HepG2 (cell line): ENCODE measurements at regions not wholly inside any gene's neighbourhood (a gene's known extent, or its start where the extent isn't known, plus 50 kb on each side); places are given as distances from the start of the nearest gene placed in this dataset.

Experiments
- ATAC-seq: fragments of 200-7000 bp; cut with Tn5 transposase; 3 replicates; pipeline ENCODE4 v1.9.1; 2020; ENCODE audit warnings: mild to moderate bottlenecking, moderate library complexity
- BruUV-seq: library from RNA; stranded (reverse); fragments of 400-500 nt; replicated peaks from 2 replicates; lab custom pipeline; 2021; lab: Mats Ljungman, UMichigan
- CTCF ChIA-PET: fragments of 300-600 bp; formaldehyde crosslinking; extraction: SDS; loops from one replicate; lab custom pipeline; 2021; ENCODE audit warnings: low total read pairs, inconsistent platforms, low intra/inter-chr PET ratio; lab: Yijun Ruan, JAX
- POLR2A ChIA-PET: fragments of 350-600 bp; sonication (Branson Sonifier 250); formaldehyde crosslinking; loops from one replicate; lab custom pipeline; 2020; ENCODE audit warnings: antibody characterized with exemption, inconsistent platforms; lab: Yijun Ruan, JAX
- DNase-seq: peaks from one replicate; pipeline ENCODE4 v3.0.0-alpha.2; 2015; ENCODE audit warnings: low spot score
- FAIRE-seq: peaks from 3 replicates; lab custom pipeline; 2011; peaks lifted over from hg19 to GRCh38; lab: Jason Lieb, UNC
- H2AFZ ChIP-seq: one replicate; pipeline ENCODE4 v1.6.1; 2011; ENCODE audit warnings: low read length, inconsistent platforms
- H3K27ac ChIP-seq: fragments of 300-600 bp; 3 replicates; pipeline ENCODE4 v1.8.0; 2011; ENCODE audit warnings: mixed run types, mild to moderate bottlenecking, mixed read lengths, low read length, inconsistent platforms; ENCODE audit not compliant: insufficient read depth; ENCODE audit errors: extremely low read length
- H3K27me3 ChIP-seq, 2 experiments: fragments of 200-600 bp in 1 of 2; 2 replicates in 1 of 2; 3 replicates in 1 of 2; pipeline versions ENCODE4 v1.6.0 to v1.8.0; 2011; ENCODE audit warnings: low read length in 2 of 2, mild to moderate bottlenecking in 2 of 2, moderate library complexity in 2 of 2, inconsistent platforms in 1 of 2; ENCODE audit not compliant: insufficient read depth in 2 of 2, control insufficient read depth in 1 of 2
- H3K36me3 ChIP-seq, 2 experiments: fragments of 200-600 bp in 1 of 2; replicated peaks in 1 of 2; 2 replicates in 1 of 2; 3 replicates in 1 of 2; pipeline versions ENCODE4 v1.5.1 to v1.8.0; 2011; ENCODE audit warnings: low read length in 2 of 2, inconsistent platforms in 1 of 2; ENCODE audit not compliant: insufficient read depth in 2 of 2, control insufficient read depth in 1 of 2
- H3K4me1 ChIP-seq: 2 replicates; pipeline ENCODE4 v1.5.1; 2012; ENCODE audit warnings: low read length, inconsistent platforms; ENCODE audit not compliant: insufficient read depth
- H3K4me2 ChIP-seq: 2 replicates; pipeline ENCODE4 v1.6.0; 2011; ENCODE audit warnings: low read depth, low read length, inconsistent platforms
- H3K4me3 ChIP-seq, 3 experiments: fragments of 200-600 bp in 1 of 3; sonication (generic), shearing (Covaris generic) in 1 of 3; replicated peaks in 1 of 3; 2 replicates each; pipeline ENCODE4 v1.5.1; 2011 to 2016; ENCODE audit warnings: low read length in 3 of 3, inconsistent platforms in 2 of 3, low read depth in 2 of 3, mild to moderate bottlenecking in 2 of 3, control low read depth in 1 of 3, mixed read lengths in 1 of 3; ENCODE audit not compliant: insufficient read depth in 1 of 3
- H3K79me2 ChIP-seq: one replicate; pipeline ENCODE4 v1.6.1; 2011; ENCODE audit warnings: low read length, inconsistent platforms; ENCODE audit not compliant: insufficient read depth
- H3K9ac ChIP-seq: 2 replicates; pipeline ENCODE4 v1.6.0; 2011; ENCODE audit warnings: mild to moderate bottlenecking, low read depth, low read length, inconsistent platforms; ENCODE audit not compliant: insufficient read depth
- H3K9me3 ChIP-seq: 2 replicates; pipeline ENCODE4 v1.5.1; 2012; ENCODE audit warnings: mild to moderate bottlenecking, low read length
- H4K20me1 ChIP-seq: 2 replicates; pipeline ENCODE4 v1.6.0; 2011; ENCODE audit warnings: inconsistent platforms, mild to moderate bottlenecking, low read length, moderate library complexity; ENCODE audit not compliant: insufficient read depth
- BCLAF1 ChIP-seq: fragments of 450-650 bp; IDR thresholded peaks from 2 replicates; pipeline ENCODE4 v1.6.1; 2017; ENCODE audit warnings: mild to moderate bottlenecking
- CTCF ChIP-seq: sonication (generic); formaldehyde crosslinking; IDR thresholded peaks from 2 replicates; pipeline ENCODE4 v1.5.0; 2020; ENCODE audit warnings: mild to moderate bottlenecking, missing genetic modification reagents, moderate library complexity
- FOXA1 ChIP-seq, 2 experiments: fragments of 450-650 bp in 1 of 2; sonication (generic) in 1 of 2; formaldehyde crosslinking in 1 of 2; IDR thresholded peaks; 2 replicates each; pipeline versions ENCODE4 v1.4.0 to v1.6.1; 2016 to 2020; ENCODE audit warnings: missing genetic modification reagents in 1 of 2
- FOXA3 ChIP-seq: IDR thresholded peaks from 2 replicates; pipeline ENCODE4 v1.6.1; 2016; ENCODE audit warnings: missing genetic modification reagents, missing compliant biosample characterization
- HNRNPUL1 ChIP-seq: fragments of 200-400 bp; formaldehyde crosslinking; IDR thresholded peaks from 2 replicates; pipeline ENCODE4 v1.6.1; 2017; ENCODE audit warnings: low read depth, mild to moderate bottlenecking, low read length, moderate library complexity
- KAT2B ChIP-seq: fragments of 150-350 bp; IDR thresholded peaks from 2 replicates; pipeline ENCODE4 v1.6.1; 2014; ENCODE audit warnings: low read depth, low read length, borderline replicate concordance
- NONO ChIP-seq, 2 experiments: fragments of 450-650 bp in 1 of 2; sonication (generic) in 1 of 2; formaldehyde crosslinking in 1 of 2; IDR thresholded peaks in 1 of 2; conservative IDR thresholded peaks in 1 of 2; 2 replicates each; pipeline versions ENCODE4 v1.6.1 to v1.8.0; 2017 to 2022; ENCODE audit warnings: mild to moderate bottlenecking in 1 of 2, missing genetic modification reagents in 1 of 2, moderate library complexity in 1 of 2
- RAD21 ChIP-seq: fragments of 450-650 bp; formaldehyde crosslinking; IDR thresholded peaks from 2 replicates; pipeline ENCODE4 v1.5.0; 2020; ENCODE audit warnings: mild to moderate bottlenecking
- RBAK ChIP-seq: sonication (generic); formaldehyde crosslinking; IDR thresholded peaks from 2 replicates; pipeline ENCODE4 v1.5.1; 2020; ENCODE audit warnings: mild to moderate bottlenecking, missing genetic modification reagents
- STAG1 ChIP-seq: sonication (generic); formaldehyde crosslinking; IDR thresholded peaks from 2 replicates; pipeline ENCODE4 v1.4.0; 2020; ENCODE audit warnings: missing genetic modification reagents
- TAF1 ChIP-seq: sonication (generic); formaldehyde crosslinking; IDR thresholded peaks from 2 replicates; pipeline ENCODE4 v1.4.0; 2020; ENCODE audit warnings: missing genetic modification reagents
- TAF15 ChIP-seq: fragments of 200-400 bp; formaldehyde crosslinking; IDR thresholded peaks from one replicate; pipeline ENCODE4 v1.6.1; 2018; ENCODE audit warnings: mild to moderate bottlenecking, low read depth, low read length; ENCODE audit not compliant: poor library complexity, severe bottlenecking
- TCF7L2 ChIP-seq: IDR thresholded peaks from 2 replicates; pipeline ENCODE4 v1.6.1; 2011; ENCODE audit warnings: mild to moderate bottlenecking, low read depth, low read length, moderate library complexity
- ZEB1 ChIP-seq: IDR thresholded peaks from 2 replicates; pipeline ENCODE4 v1.6.1; 2012; ENCODE audit warnings: mild to moderate bottlenecking, low read depth, inconsistent platforms; ENCODE audit not compliant: insufficient replicate concordance
- ZNF556 ChIP-seq: sonication (generic); formaldehyde crosslinking; IDR thresholded peaks from 2 replicates; pipeline ENCODE4 v1.4.0; 2020; ENCODE audit warnings: mild to moderate bottlenecking, missing genetic modification reagents, borderline replicate concordance
- ZNF841 ChIP-seq: sonication (generic); formaldehyde crosslinking; IDR thresholded peaks from 2 replicates; pipeline ENCODE4 v1.8.1; 2023; ENCODE audit warnings: missing genetic modification reagents, borderline replicate concordance
- ZUFSP ChIP-seq: sonication (generic); formaldehyde crosslinking; IDR thresholded peaks from 2 replicates; pipeline ENCODE4 v1.9.0; 2021; ENCODE audit warnings: missing genetic modification reagents, mild to moderate bottlenecking, borderline replicate concordance
- WGBS: methylation state at CpG from one replicate; pipeline ENCODE4 v1.1.6; 2017; ENCODE audit warnings: low lambda C conversion rate; 5-methylcytosine and 5-hydroxymethylcytosine counted together
- in situ Hi-C: cut with HindIII; loops from 2 replicates; pipeline ENCODE4 v1.10.0; 2017; ENCODE audit warnings: low pct_unique_long_range_greater_than_20kb; ENCODE audit not compliant: extremely low pct_ligation_motif_present
- intact Hi-C: fragments of 100-400 bp; cut with micrococcal nuclease; formaldehyde crosslinking; loops from one replicate; pipeline ENCODE4 v1.10.0; 2022; ENCODE audit not compliant: unreplicated experiment

GRCh38 chr6:126650931-126651330, 311.0 kb downstream of the CENPW start (continued):
- TF ChIP-seq BCLAF1 (no peak), TAF1 (CRISPR knock-in tag) (no peak), KAT2B (no peak), ZNF841 (no peak), NONO (IDR thresholded peaks at IDR 0.05) (no peak), NONO (CRISPR knock-in tag; conservative IDR thresholded peaks at IDR 0.05) (no peak)

- H2AFZ ChIP-seq = no peak overlapping the region
- no peak overlapping the region for H3K9ac ChIP-seq
- H3K36me3 ChIP-seq = no peaks in the 10 kb centered on the region
- H3K4me2 ChIP-seq = no peak overlapping the region
- peaks cover 22% of the 10 kb centered on the region for H3K9me3 ChIP-seq
- WGBS = under 1% methylated on average over 3 of the region's 3 CpGs
- no peaks in the 10 kb centered on the region for H3K27me3 ChIP-seq
- intact Hi-C loops (loop anchor here (1.0 to 10.0 kb wide), 2 partner anchors 624 to 663 kb away; no protein-coding TSS in a partner anchor), in situ Hi-C loops (loop anchor here (10.0 to 25.0 kb wide), 3 partner anchors 295 to 620 kb away; no protein-coding TSS in a partner anchor)
- POLR2A ChIA-PET = no interaction called here
- H3K79me2 ChIP-seq = no peaks in the 10 kb centered on the region
- ATAC-seq = peak; percentile 73
- no peak overlapping the region for H3K4me3 ChIP-seq
- no peak overlapping the region for H3K27ac ChIP-seq
- CTCF ChIA-PET = interaction anchor here (0.7 to 1.8 kb wide), 2 partner anchors 290 to 297 kb away, joined by 3 to 15 read pairs; no protein-coding TSS in a partner anchor
- TF ChIP-seq CTCF (CRISPR knock-in tag) (peak; percentile 65), TAF15 (no peak), TCF7L2 (no peak), ZUFSP (CRISPR knock-in tag) (no peak), RBAK (no peak), HNRNPUL1 (no peak), STAG1 (CRISPR knock-in tag) (peak; percentile 74), ZNF556 (CRISPR knock-in tag) (no peak), RAD21 (CRISPR knock-in tag) (peak; percentile 41), ZEB1 (no peak), FOXA1 (IDR thresholded peaks at IDR 0.05) (no peak), FOXA1 (CRISPR knock-in tag; IDR thresholded peaks at IDR 0.05) (peak; percentile 80), FOXA3 (CRISPR knock-in tag) (peak; percentile 67)
- H3K4me1 ChIP-seq = no peaks in the 10 kb centered on the region
- no peaks in the 10 kb centered on the region for H4K20me1 ChIP-seq
- DNase-seq = peak; percentile 20
- BruUV-seq = no TSS peak
- peak; percentile 37 for FAIRE-seq
These were observed 317.8 kb downstream of the CENPW start for GRCh38 chr6:126657561-126658175.
